ENCODE measurements at regions not wholly inside any gene's neighbourhood (a gene's known extent, or its start where the extent isn't known, plus 50 kb on each side); places are given as distances from the start of the nearest gene placed in this dataset.

- no peak for DNase-seq (ENCODE audit: low read depth, low spot score)
- no peak for TF ChIP-seq EZH2 (IDR thresholded peaks at IDR 0.05; ENCODE audit: low read length)
- TF ChIP-seq CTCF (optimal IDR thresholded peaks at IDR 0.05 in 1 of 3, IDR thresholded peaks at IDR 0.05 in 1 of 3, conservative IDR thresholded peaks at IDR 0.05 in 1 of 3; ENCODE audit: extremely low read depth in 1 of 3, insufficient read depth in 2 of 3, low read length in 3 of 3) = no peak
- dilution Hi-C loops (cut with MboI; ENCODE audit: extremely low pct_ligation_motif_present, low sequenced_read_pairs) = no loop called here
- Histone ChIP-seq H3K27ac (ENCODE audit: control insufficient read depth, insufficient read depth, low read length) (no peak overlapping the region), H3K4me1 (ENCODE audit: control insufficient read depth, extremely low read depth, insufficient read depth, low read length) (no peaks in the 10 kb centered on the region), H3K27me3 (ENCODE audit: control insufficient read depth, extremely low read depth, insufficient read depth, low read length) (no peaks in the 10 kb centered on the region), H3K79me2 (ENCODE audit: control insufficient read depth, insufficient read depth, low read length) (no peaks in the 10 kb centered on the region), H3K4me3 (ENCODE audit: control insufficient read depth in 2 of 3, extremely low read depth in 1 of 3, insufficient read depth in 2 of 3, low read depth in 1 of 3, low read length in 3 of 3) (no peak overlapping the region), H3K36me3 (ENCODE audit: control insufficient read depth in 2 of 2, extremely low read depth in 1 of 2, insufficient read depth in 2 of 2, low read length in 2 of 2) (no peaks in the 10 kb centered on the region), H3K9ac (ENCODE audit: control insufficient read depth, extremely low read depth, insufficient read depth, low read length) (no peak overlapping the region), H4K20me1 (ENCODE audit: control insufficient read depth, extremely low read depth, insufficient read depth, low read length) (no peaks in the 10 kb centered on the region), H3K4me2 (ENCODE audit: control insufficient read depth, extremely low read depth, insufficient read depth, low read depth, low read length) (no peak overlapping the region), H2AFZ (ENCODE audit: control insufficient read depth, low read length) (no peak overlapping the region), H3K9me1 (ENCODE audit: control insufficient read depth, extremely low read depth, insufficient read depth, low read length) (no peaks in the 10 kb centered on the region), H3K9me3 (ENCODE audit: control insufficient read depth, low read depth, low read length) (no peaks in the 10 kb centered on the region)
- no peak for FAIRE-seq
Measured at GRCh38 chr1:191869790-191870312, 288.4 kb upstream of the RGS18 start.

- no peak overlapping the region for H3K9ac ChIP-seq (ENCODE audit: control insufficient read depth, extremely low read depth, insufficient read depth, low read length)
- TF ChIP-seq CTCF (optimal IDR thresholded peaks at IDR 0.05 in 1 of 3, IDR thresholded peaks at IDR 0.05 in 1 of 3, conservative IDR thresholded peaks at IDR 0.05 in 1 of 3; ENCODE audit: extremely low read depth in 1 of 3, insufficient read depth in 2 of 3, low read length in 3 of 3) = no peak
- TF ChIP-seq EZH2 (IDR thresholded peaks at IDR 0.05; ENCODE audit: low read length) = no peak
- H3K4me2 ChIP-seq (ENCODE audit: control insufficient read depth, extremely low read depth, insufficient read depth, low read depth, low read length) = no peak overlapping the region
- H3K9me1 ChIP-seq (ENCODE audit: control insufficient read depth, extremely low read depth, insufficient read depth, low read length) = no peaks in the 10 kb centered on the region
- FAIRE-seq (no peak), DNase-seq (ENCODE audit: low read depth, low spot score) (no peak)
- dilution Hi-C loops (cut with MboI; ENCODE audit: extremely low pct_ligation_motif_present, low sequenced_read_pairs) = no loop called here
- H3K9me3 ChIP-seq (ENCODE audit: control insufficient read depth, low read depth, low read length) = no peaks in the 10 kb centered on the region
- no peaks in the 10 kb centered on the region for H3K4me1 ChIP-seq (ENCODE audit: control insufficient read depth, extremely low read depth, insufficient read depth, low read length)
- no peak overlapping the region for H3K4me3 ChIP-seq (ENCODE audit: control insufficient read depth in 2 of 3, extremely low read depth in 1 of 3, insufficient read depth in 2 of 3, low read depth in 1 of 3, low read length in 3 of 3)
- no peak overlapping the region for H2AFZ ChIP-seq (ENCODE audit: control insufficient read depth, low read length)
- H3K79me2 ChIP-seq (ENCODE audit: control insufficient read depth, insufficient read depth, low read length) = no peaks in the 10 kb centered on the region
- no peaks in the 10 kb centered on the region for H3K36me3 ChIP-seq (ENCODE audit: control insufficient read depth in 2 of 2, extremely low read depth in 1 of 2, insufficient read depth in 2 of 2, low read length in 2 of 2)
- H4K20me1 ChIP-seq (ENCODE audit: control insufficient read depth, extremely low read depth, insufficient read depth, low read length) = no peaks in the 10 kb centered on the region
- no peaks in the 10 kb centered on the region for H3K27me3 ChIP-seq (ENCODE audit: control insufficient read depth, extremely low read depth, insufficient read depth, low read length)
- H3K27ac ChIP-seq (ENCODE audit: control insufficient read depth, insufficient read depth, low read length) = no peak overlapping the region
Measured at GRCh38 chr1:191870490-191870889, 287.8 kb upstream of the RGS18 start.

Data from keratinocyte (primary cell).